ENCODE measurements at regions not wholly inside any gene's neighbourhood (a gene's known extent, or its start where the extent isn't known, plus 50 kb on each side); places are given as distances from the start of the nearest gene placed in this dataset.

- DNase-seq = no peak
These were observed 220.9 kb upstream of the PKDCC start for GRCh38 chr2:41826921-41827320.

GRCh38 chr2:41827354-41827971 is 220.4 kb upstream of the PKDCC start:
- no peak for DNase-seq

- DNase-seq = no peak
These were observed 219.7 kb upstream of the PKDCC start for GRCh38 chr2:41828052-41828643.

GRCh38 chr2:41829052-41829451 is 218.8 kb upstream of the PKDCC start:
- no peak for DNase-seq

- DNase-seq = no peak
These were observed 217.2 kb upstream of the PKDCC start for GRCh38 chr2:41830600-41830999.

GRCh38 chr2:41832218-41832617 is 215.6 kb upstream of the PKDCC start:
- DNase-seq = no peak

GRCh38 chr2:41835401-41835800 is 212.4 kb upstream of the PKDCC start:
- no peak for DNase-seq

GRCh38 chr2:41836948-41837347 is 210.9 kb upstream of the PKDCC start:
- DNase-seq = peak in 2 of 5 donors; percentile 13 to 29

GRCh38 chr2:41837610-41838009 is 210.2 kb upstream of the PKDCC start:
- DNase-seq = no peak

- DNase-seq = peak; percentile 91 to 98 (median 95)
These were observed 206.9 kb upstream of the PKDCC start for GRCh38 chr2:41840702-41841551.

GRCh38 chr2:41846962-41847361 is 200.9 kb upstream of the PKDCC start:
- no peak for DNase-seq

- no peak for DNase-seq
These were observed 199.9 kb upstream of the PKDCC start for GRCh38 chr2:41847744-41848441.

- DNase-seq = no peak
These were observed 196.3 kb upstream of the PKDCC start for GRCh38 chr2:41851554-41851953.

GRCh38 chr2:41853427-41854191 is 194.2 kb upstream of the PKDCC start:
- DNase-seq = no peak

GRCh38 chr2:41854227-41854626 is 193.6 kb upstream of the PKDCC start:
- DNase-seq = no peak

- no peak for DNase-seq
These were observed 190.9 kb upstream of the PKDCC start for GRCh38 chr2:41856946-41857345.

- no peak for DNase-seq
These were observed 188.0 kb upstream of the PKDCC start for GRCh38 chr2:41859615-41860514.

- no peak for DNase-seq
These were observed 184.8 kb upstream of the PKDCC start for GRCh38 chr2:41863062-41863461.

GRCh38 chr2:41865263-41865662 is 182.6 kb upstream of the PKDCC start:
- DNase-seq = no peak

GRCh38 chr2:41867553-41867952 is 180.3 kb upstream of the PKDCC start:
- DNase-seq = no peak

GRCh38 chr2:41869542-41870264 is 178.1 kb upstream of the PKDCC start:
- peak; percentile 44 to 69 (median 57) for DNase-seq
